HG03342 (cell line): ENCODE measurements at regions not wholly inside any gene's neighbourhood (a gene's known extent, or its start where the extent isn't known, plus 50 kb on each side); places are given as distances from the start of the nearest gene placed in this dataset.
"Not testable (repeated sequence)": the region's sequence is repeated elsewhere in the genome, so short reads cannot be mapped to it uniquely, and the experiment has no call there.

ENCODE experiments used
- ATAC-seq: cut with Tn5 transposase; IDR thresholded peaks from one replicate; pipeline ENCODE4 v1.9.1; 2021; ENCODE audit warnings: mild to moderate bottlenecking, moderate library complexity; ENCODE audit not compliant: unreplicated experiment

DNA sequence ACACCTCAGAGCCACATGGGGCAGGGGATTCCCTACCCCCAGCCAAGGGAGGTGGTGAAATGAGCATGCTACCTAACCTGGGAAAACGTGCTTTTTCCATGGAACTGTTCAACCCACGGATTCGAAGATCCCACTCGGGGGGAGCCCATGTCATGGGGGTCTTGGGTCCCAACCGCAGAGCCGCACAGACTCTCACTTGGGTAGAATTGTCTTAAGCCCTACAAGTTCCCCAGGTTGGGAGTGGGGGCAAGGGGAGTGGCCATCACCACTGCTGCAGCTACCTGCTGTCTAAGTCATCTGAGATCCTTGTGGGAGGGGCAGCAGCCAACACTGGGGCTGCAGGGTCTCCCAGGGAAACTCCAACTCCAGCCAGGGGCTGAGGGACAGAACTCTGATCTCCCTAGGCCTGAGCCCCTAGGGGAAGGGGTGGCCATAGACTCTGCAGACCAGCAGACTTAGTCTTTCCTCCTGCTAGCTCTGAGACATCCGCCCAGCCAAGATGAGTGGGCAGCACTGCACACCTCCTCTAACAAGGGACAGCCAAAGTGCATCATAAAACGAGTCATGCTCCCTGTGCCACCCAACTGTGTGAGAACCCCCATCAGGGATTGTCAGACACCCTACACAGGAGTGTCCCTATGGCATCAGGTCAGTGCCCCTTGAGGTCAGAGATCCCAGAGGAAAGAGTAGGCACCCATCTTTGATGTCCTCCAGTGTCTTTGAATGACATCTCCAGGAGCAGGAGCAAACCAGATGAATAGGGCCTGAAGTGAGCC lies 610.4 kb upstream of the SLITRK6 start:
- ATAC-seq, result no peak

DNA sequence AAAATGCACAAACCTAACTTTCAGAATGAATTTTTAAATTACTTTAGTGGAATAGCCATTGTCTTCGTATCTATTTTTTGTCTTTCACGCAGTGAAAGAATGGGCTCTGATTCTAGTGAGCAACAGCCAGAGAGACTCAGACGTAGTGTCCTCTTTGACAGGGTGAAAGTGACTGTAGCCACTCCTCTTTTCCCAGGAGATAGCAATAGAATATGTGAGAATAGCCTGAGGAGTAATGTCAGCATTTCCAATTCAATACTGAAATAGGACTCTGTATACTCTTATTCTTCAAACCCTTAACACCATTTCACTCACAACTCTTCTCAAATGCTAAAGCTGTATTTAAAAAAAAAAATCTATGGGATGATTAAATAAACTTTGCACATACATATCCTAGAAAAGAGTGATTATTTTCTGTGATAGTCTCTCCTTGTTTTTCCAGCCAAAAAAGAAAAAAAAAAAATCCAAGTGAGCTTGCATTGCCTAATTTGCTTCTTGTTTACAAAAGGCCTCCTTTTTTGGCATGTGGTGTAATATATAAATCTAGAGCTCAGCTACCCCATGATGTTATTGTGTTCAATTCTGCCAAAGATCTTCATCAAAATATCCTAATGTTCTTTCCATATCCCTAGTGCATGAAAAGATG lies 626.1 kb upstream of the SLITRK6 start:
- ATAC-seq, result no peak

DNA sequence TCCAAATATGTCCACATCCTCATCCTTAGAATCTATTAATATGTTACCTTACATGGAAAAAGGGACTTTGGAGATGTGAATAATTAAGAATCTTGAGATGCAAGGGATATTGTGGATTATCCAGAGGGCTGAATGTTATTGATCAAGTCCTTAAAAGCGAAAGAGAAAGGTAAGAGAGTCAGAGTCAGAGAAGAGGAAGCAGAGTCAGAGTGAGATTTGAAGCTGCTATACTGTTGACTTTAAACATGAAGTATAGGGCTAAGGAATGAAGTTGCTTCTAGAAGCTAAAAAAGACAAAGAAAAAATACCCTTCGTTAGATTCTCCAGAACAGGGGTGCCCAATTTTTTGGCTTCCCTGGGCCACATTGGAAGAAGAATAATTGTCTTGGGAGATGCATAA lies 627.2 kb upstream of the SLITRK6 start:
- ATAC-seq, result no peak

GRCh38 chr13:86429756-86430155 lies 630.5 kb upstream of the SLITRK6 start:
- no peak for ATAC-seq

GRCh38 chr13:86438034-86438433 lies 638.8 kb upstream of the SLITRK6 start:
- no peak for ATAC-seq

- ATAC-seq, result no peak
Observed at GRCh38 chr13:86445206-86445605, 646.0 kb upstream of the SLITRK6 start.

GRCh38 chr13:86445672-86446071 lies 646.5 kb upstream of the SLITRK6 start:
- ATAC-seq, result no peak

DNA sequence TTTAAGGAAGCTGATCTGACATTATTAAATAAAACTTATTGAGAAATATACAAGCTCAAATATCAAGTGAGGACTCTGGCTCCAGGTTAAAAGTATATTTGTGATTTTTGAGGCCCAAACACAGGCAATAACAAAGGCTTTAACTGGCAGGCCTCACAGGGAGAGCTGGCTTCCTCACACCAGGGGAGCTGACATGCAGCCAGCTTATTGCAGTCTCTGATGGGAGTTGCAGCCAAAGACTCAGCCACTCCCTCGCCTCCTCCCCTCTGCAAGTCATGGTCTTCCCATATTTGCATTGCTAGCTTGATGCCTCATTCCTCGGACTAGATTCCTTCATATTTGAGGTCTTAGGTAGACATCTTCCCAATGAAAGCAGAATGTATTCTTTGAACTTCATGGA lies 647.1 kb upstream of the SLITRK6 start:
- ATAC-seq, result no peak

- ATAC-seq, result no peak
Observed at GRCh38 chr13:86447479-86447878, 648.3 kb upstream of the SLITRK6 start.

- ATAC-seq, result no peak
Observed at GRCh38 chr13:86462011-86462410, 662.8 kb upstream of the SLITRK6 start.

- ATAC-seq, result no peak
Observed at GRCh38 chr13:86464193-86464592, 665.0 kb upstream of the SLITRK6 start.

- ATAC-seq, result no peak
Observed at GRCh38 chr13:86474971-86475370, 675.8 kb upstream of the SLITRK6 start.

- no peak for ATAC-seq
Observed at GRCh38 chr13:86476656-86477055, 677.4 kb upstream of the SLITRK6 start.

GRCh38 chr13:86486582-86486981 lies 687.4 kb upstream of the SLITRK6 start:
- no peak for ATAC-seq

DNA sequence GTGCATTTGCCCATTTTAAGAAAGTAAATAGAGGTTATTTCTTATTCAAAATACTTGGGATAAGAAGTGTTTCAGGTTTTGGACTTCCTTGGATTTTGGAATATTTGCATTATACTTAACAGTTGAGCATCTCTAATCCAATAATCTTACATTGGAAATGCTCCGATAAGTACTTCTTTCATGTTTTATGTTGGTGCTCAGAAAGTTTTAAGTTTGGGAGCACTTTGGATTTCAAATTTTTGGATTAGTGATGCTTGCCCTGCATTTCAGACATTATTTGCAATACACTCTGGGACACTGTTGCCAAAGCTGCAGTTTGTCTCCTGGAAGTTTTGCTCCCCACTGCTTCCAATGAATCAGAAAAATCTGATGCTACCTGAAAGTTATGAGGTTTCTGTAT lies 691.9 kb upstream of the SLITRK6 start:
- no peak for ATAC-seq

DNA sequence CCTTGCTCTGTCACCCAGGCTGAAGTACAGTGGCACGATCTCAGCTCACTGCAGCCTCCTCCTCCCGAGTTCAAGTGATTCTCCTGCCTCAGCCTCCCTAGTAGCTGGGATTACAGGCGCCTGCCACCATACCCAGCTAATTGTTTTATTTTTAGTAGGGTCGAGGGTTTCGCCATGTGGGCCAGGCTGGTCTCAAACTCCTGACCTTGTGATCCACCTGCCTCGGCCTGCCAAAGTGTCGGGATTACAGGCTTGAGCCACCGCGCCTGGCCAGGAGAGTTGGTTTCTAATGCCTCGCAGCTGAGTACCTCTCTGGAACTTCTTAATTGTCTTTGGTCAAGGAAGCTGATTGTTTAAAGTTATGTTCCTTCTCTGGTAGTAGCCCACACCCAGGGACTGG lies 702.7 kb upstream of the SLITRK6 start:
- not testable (repeated sequence) for ATAC-seq

DNA sequence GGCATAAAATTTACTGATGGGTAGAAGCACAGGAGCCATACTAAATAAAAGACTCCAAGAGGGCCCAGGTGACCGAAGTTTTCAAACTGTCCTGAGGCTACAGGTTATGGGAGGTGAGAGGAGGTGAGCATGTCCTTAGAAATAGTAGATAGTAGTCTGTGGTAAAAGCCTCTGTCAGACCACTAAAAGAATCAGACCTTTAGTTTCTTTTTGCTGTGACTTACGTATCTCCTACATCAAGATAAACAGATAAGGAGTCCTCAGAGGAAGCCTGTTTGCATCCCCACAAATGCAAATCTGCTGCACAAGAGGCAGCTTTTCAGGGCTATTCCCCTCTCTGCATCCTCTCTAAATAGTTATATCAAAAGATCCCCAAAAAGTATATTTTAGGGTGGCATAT lies 711.6 kb upstream of the SLITRK6 start:
- ATAC-seq, result no peak

- no peak for ATAC-seq
Observed at GRCh38 chr13:86541461-86541860, 742.2 kb upstream of the SLITRK6 start.

DNA sequence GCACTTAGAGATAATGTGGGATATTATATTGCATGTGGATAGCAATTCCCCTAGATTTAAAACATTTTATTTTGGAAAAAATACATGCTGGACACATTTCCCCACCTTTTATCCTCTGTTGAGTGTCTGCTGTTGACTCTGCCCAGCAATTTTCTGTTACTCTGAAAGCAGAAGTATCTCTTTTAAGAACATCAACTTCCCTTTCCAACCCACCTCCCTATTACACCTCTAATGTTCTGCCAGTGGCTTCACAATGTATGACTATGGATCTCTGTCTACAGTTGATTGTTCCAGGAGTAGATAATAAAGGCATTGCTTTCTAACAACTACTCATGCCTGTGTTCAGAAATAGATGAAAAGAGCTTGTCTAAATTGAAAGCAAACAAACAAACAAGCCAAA lies 754.8 kb upstream of the SLITRK6 start:
- no peak for ATAC-seq

GRCh38 chr13:86559901-86560300 lies 760.7 kb upstream of the SLITRK6 start:
- no peak for ATAC-seq

- no peak for ATAC-seq
Observed at GRCh38 chr13:86562866-86563265, 763.6 kb upstream of the SLITRK6 start.

- ATAC-seq, result no peak
Observed at GRCh38 chr13:86563308-86563707, 764.1 kb upstream of the SLITRK6 start.

DNA sequence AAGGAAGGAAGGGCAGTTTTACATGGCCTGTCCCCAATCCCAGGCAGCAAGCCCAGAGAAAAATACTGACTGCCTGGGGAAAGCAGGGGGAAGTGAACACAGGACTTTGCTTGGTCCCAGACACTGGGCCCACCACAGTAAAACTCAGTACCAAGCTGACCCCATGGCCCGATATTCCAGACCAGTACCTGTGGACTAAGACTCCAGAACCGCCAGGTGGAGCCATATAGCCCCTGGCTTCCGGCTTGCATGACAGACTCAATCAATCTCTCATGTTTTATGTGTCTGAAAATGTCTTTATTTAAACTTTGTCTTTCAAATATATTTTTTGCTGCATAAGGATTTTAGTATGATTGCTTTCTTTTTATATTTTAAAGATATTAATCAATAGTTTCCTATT lies 767.9 kb upstream of the SLITRK6 start:
- no peak for ATAC-seq
